Lung (tissue), 11 donors: ENCODE measurements at regions not wholly inside any gene's neighbourhood (a gene's known extent, or its start where the extent isn't known, plus 50 kb on each side); places are given as distances from the start of the nearest gene placed in this dataset.
A peak's percentile ranks its signal among the peaks of the same experiment; 100 is the strongest.

Source experiments
- ATAC-seq: fragments of 200-7000 bp; cut with Tn5 transposase; one replicate; pipeline ENCODE4 v1.9.1; 2020; ENCODE audit warnings: moderate number of reproducible peaks; ENCODE audit not compliant: insufficient read depth, low FRiP score
- DNase-seq, 3 donors: peaks; one replicate each; pipeline ENCODE4 v3.0.0-alpha.2; 2013 to 2017
- H3K27ac ChIP-seq, 2 donors: one replicate each; pipeline ENCODE4 v1.5.1; 2013; ENCODE audit warnings: mild to moderate bottlenecking in 2 of 2, moderate library complexity in 2 of 2, control low read depth in 1 of 2, inconsistent platforms in 1 of 2, low read depth in 1 of 2, low read length in 1 of 2
- H3K27me3 ChIP-seq, 3 donors: one replicate each; pipeline ENCODE4 v1.5.1; 2013; ENCODE audit warnings: low read length in 2 of 3; ENCODE audit not compliant: control insufficient read depth in 3 of 3, insufficient read depth in 3 of 3
- H3K36me3 ChIP-seq, 4 donors: one replicate each; pipeline ENCODE4 v1.5.1; 2013; ENCODE audit warnings: low read length in 4 of 4, mild to moderate bottlenecking in 1 of 4, moderate library complexity in 1 of 4; ENCODE audit not compliant: control insufficient read depth in 4 of 4, insufficient read depth in 4 of 4
- H3K4me1 ChIP-seq, 5 donors: one replicate each; pipeline ENCODE4 v1.5.1; 2013; ENCODE audit warnings: low read length in 5 of 5, mild to moderate bottlenecking in 2 of 5, moderate library complexity in 1 of 5; ENCODE audit not compliant: control insufficient read depth in 5 of 5, insufficient read depth in 5 of 5
- H3K4me3 ChIP-seq: one replicate; pipeline ENCODE4 v1.5.1; 2013; ENCODE audit warnings: mild to moderate bottlenecking, control low read depth, moderate library complexity
- H3K9ac ChIP-seq, 2 donors: one replicate each; pipeline ENCODE4 v1.5.1; 2013; ENCODE audit warnings: low read length in 2 of 2, control low read depth in 1 of 2; ENCODE audit not compliant: insufficient read depth in 1 of 2
- H3K9me3 ChIP-seq, 4 donors: one replicate each; pipeline ENCODE4 v1.5.1; 2013; ENCODE audit warnings: low read length in 3 of 4, mild to moderate bottlenecking in 1 of 4, moderate library complexity in 1 of 4; ENCODE audit not compliant: control insufficient read depth in 4 of 4, insufficient read depth in 3 of 4
- CTCF ChIP-seq: IDR thresholded peaks from 2 replicates; pipeline ENCODE4 v1.5.1; 2012; ENCODE audit warnings: mild to moderate bottlenecking; ENCODE audit errors: control extremely low read depth, extremely low read depth
- WGBS, 2 donors: extraction: QIAGEN DNeasy Blood & Tissue Kit; methylation state at CpG; one replicate each; pipeline ENCODE4 v1.1.7; 2013; 5-methylcytosine and 5-hydroxymethylcytosine counted together
- donor health status: control.
- donor health status: control.
- donor health status: Bipolar disorder and iron deficiency.
- donor health status: healthy.
- donor health status: DM: yes; HTN: yes; CAD: no.

- ATAC-seq (no peak), DNase-seq (peak in 2 of 3 donors; percentile 31 to 40)
- Histone ChIP-seq H3K4me1 (peaks cover 0 to 9% (median 0%) of the 10 kb centered on the region in 5 donors), H3K9me3 (peaks cover 0 to 3% (median 0%) of the 10 kb centered on the region in 4 donors), H3K27me3 (no peaks in the 10 kb centered on the region), H3K36me3 (no peaks in the 10 kb centered on the region), H3K9ac (no peak overlapping the region), H3K27ac (no peak overlapping the region), H3K4me3 (no peak overlapping the region)
- 54 to 74% methylated on average over 6 of the region's 6 CpGs for WGBS, 2 donors
- no peak for TF ChIP-seq CTCF
These were observed 510.7 kb upstream of the SULF2 start for GRCh38 chr20:48295966-48296421.

GRCh38 chr20:48295445-48295903 lies 510.2 kb upstream of the SULF2 start:
- peaks cover 0 to 9% (median 0%) of the 10 kb centered on the region in 5 donors for H3K4me1 ChIP-seq
- no peak overlapping the region for H3K9ac ChIP-seq
- no peak for TF ChIP-seq CTCF
- H3K9me3 ChIP-seq: peaks cover 0 to 3% (median 0%) of the 10 kb centered on the region in 4 donors
- DNase-seq (peak; percentile 50 to 70 (median 61)), ATAC-seq (peak; percentile 70)
- H3K27ac ChIP-seq: no peak overlapping the region
- WGBS, 2 donors: 35 to 45% methylated on average over 5 of the region's 5 CpGs
- no peaks in the 10 kb centered on the region for H3K36me3 ChIP-seq
- H3K27me3 ChIP-seq: no peaks in the 10 kb centered on the region
- no peak overlapping the region for H3K4me3 ChIP-seq

- no peak for TF ChIP-seq CTCF
- no peak overlapping the region for H3K9ac ChIP-seq
- 50 to 64% methylated on average over 5 of the region's 5 CpGs for WGBS, 2 donors
- H3K36me3 ChIP-seq: no peaks in the 10 kb centered on the region
- no peaks in the 10 kb centered on the region for H3K27me3 ChIP-seq
- H3K27ac ChIP-seq: no peak overlapping the region
- peaks cover 0 to 3% (median 0%) of the 10 kb centered on the region in 4 donors for H3K9me3 ChIP-seq
- DNase-seq (no peak), ATAC-seq (no peak)
- peaks cover 0 to 9% (median 0%) of the 10 kb centered on the region in 5 donors for H3K4me1 ChIP-seq
- H3K4me3 ChIP-seq: no peak overlapping the region
These were observed 509.7 kb upstream of the SULF2 start for GRCh38 chr20:48294942-48295341.

- H3K27ac ChIP-seq: no peak overlapping the region
- H3K4me1 ChIP-seq: peaks cover 0 to 9% (median 0%) of the 10 kb centered on the region in 5 donors
- H3K4me3 ChIP-seq: no peak overlapping the region
- no peak for DNase-seq
- no peaks in the 10 kb centered on the region for H3K36me3 ChIP-seq
- ATAC-seq: no peak
- TF ChIP-seq CTCF: no peak
- no peak overlapping the region for H3K9ac ChIP-seq
- H3K27me3 ChIP-seq: no peaks in the 10 kb centered on the region
- 72 to 78% methylated on average over 5 of the region's 5 CpGs for WGBS, 2 donors
- H3K9me3 ChIP-seq: peaks cover 0 to 3% (median 0%) of the 10 kb centered on the region in 4 donors
These were observed 508.9 kb upstream of the SULF2 start for GRCh38 chr20:48294196-48294595.
